ENCODE measurements at regions not wholly inside any gene's neighbourhood (a gene's known extent, or its start where the extent isn't known, plus 50 kb on each side); places are given as distances from the start of the nearest gene placed in this dataset.

DNA sequence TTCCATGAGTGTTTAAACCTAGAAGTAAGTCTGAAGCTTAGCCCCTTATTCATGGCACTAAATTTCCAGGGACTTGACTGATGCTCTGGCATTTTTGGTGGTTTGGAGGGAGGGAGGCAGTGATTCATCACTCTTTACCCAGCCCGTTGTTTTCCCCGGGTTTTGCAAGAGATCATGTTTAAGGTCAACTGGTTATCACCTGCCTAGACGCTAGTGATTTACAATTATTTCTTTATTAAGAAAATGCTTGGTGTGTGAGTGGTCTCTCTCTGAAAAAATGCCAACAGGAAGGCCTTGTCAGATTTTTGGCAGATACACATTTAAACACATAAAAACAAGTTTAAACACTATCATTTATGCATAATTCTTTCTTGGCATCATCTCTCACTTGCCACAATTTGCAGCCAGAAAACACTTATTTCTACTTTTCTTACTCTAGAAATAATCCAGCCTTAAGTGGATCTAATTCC is 737.9 kb upstream of the ZNF608 start:
- TF ChIP-seq, protein P1, sequence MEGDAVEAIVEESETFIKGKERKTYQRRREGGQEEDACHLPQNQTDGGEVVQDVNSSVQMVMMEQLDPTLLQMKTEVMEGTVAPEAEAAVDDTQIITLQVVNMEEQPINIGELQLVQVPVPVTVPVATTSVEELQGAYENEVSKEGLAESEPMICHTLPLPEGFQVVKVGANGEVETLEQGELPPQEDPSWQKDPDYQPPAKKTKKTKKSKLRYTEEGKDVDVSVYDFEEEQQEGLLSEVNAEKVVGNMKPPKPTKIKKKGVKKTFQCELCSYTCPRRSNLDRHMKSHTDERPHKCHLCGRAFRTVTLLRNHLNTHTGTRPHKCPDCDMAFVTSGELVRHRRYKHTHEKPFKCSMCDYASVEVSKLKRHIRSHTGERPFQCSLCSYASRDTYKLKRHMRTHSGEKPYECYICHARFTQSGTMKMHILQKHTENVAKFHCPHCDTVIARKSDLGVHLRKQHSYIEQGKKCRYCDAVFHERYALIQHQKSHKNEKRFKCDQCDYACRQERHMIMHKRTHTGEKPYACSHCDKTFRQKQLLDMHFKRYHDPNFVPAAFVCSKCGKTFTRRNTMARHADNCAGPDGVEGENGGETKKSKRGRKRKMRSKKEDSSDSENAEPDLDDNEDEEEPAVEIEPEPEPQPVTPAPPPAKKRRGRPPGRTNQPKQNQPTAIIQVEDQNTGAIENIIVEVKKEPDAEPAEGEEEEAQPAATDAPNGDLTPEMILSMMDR (IDR thresholded peaks at IDR 0.05) = no peak
- peak in 1 of 3 donors; percentile 72 for TF ChIP-seq POLR2AphosphoS5 (IDR thresholded peaks at IDR 0.05)
